Activated CD4-positive, CD25-positive, alpha-beta regulatory T cell treated with anti-CD3 and anti-CD28 coated beads, Interleukin-2, amount 50 U/mL, for 16 hours (primary cell): ENCODE measurements at regions not wholly inside any gene's neighbourhood (a gene's known extent, or its start where the extent isn't known, plus 50 kb on each side); places are given as distances from the start of the nearest gene placed in this dataset.
"Not testable (repeated sequence)": the region's sequence is repeated elsewhere in the genome, so short reads cannot be mapped to it uniquely, and the experiment has no call there.

Experiments used
- DNase-seq: peaks from one replicate; pipeline ENCODE4 v3.0.0-alpha.2; 2020; ENCODE audit warnings: low read depth, low spot score

- DNase-seq, result no peak
Observed at GRCh38 chr2:35343135-35343534, 1012.4 kb upstream of the CRIM1 start.

GRCh38 chr2:35339211-35339610 lies 1016.4 kb upstream of the CRIM1 start:
- no peak for DNase-seq

- DNase-seq, result no peak
Observed at GRCh38 chr2:35337922-35338321, 1017.7 kb upstream of the CRIM1 start.

GRCh38 chr2:35314049-35314448 lies 1041.5 kb upstream of the CRIM1 start:
- no peak for DNase-seq

GRCh38 chr2:35301369-35301768 lies 1054.2 kb upstream of the CRIM1 start:
- DNase-seq, result no peak

GRCh38 chr2:35298493-35298892 lies 1057.1 kb upstream of the CRIM1 start:
- no peak for DNase-seq

- DNase-seq, result no peak
Observed at GRCh38 chr2:35297403-35297802, 1058.2 kb upstream of the CRIM1 start.

GRCh38 chr2:35294636-35295263 lies 1060.8 kb upstream of the CRIM1 start:
- no peak for DNase-seq

GRCh38 chr2:35293261-35293660 lies 1062.3 kb upstream of the CRIM1 start:
- no peak for DNase-seq

- no peak for DNase-seq
Observed at GRCh38 chr2:35292199-35292598, 1063.4 kb upstream of the CRIM1 start.

- no peak for DNase-seq
Observed at GRCh38 chr2:35281702-35282101, 1073.9 kb upstream of the CRIM1 start.

GRCh38 chr2:35255826-35256225 lies 1099.8 kb upstream of the CRIM1 start:
- no peak for DNase-seq

- no peak for DNase-seq
Observed at GRCh38 chr2:35251156-35251555, 1104.4 kb upstream of the CRIM1 start.

GRCh38 chr2:35246702-35247101 lies 1108.9 kb upstream of the CRIM1 start:
- no peak for DNase-seq

GRCh38 chr2:35228584-35228983 lies 1127.0 kb upstream of the CRIM1 start:
- no peak for DNase-seq

- no peak for DNase-seq
Observed at GRCh38 chr2:35220461-35220860, 1135.1 kb upstream of the CRIM1 start.

GRCh38 chr2:35204881-35205280 lies 1150.7 kb upstream of the CRIM1 start:
- no peak for DNase-seq

GRCh38 chr2:35204323-35204722 lies 1151.3 kb upstream of the CRIM1 start:
- no peak for DNase-seq

GRCh38 chr2:35199298-35199697 lies 1156.3 kb upstream of the CRIM1 start:
- DNase-seq, result no peak

- DNase-seq, result no peak
Observed at GRCh38 chr2:35185861-35186412, 1169.6 kb upstream of the CRIM1 start.

GRCh38 chr2:35184471-35184870 lies 1171.1 kb upstream of the CRIM1 start:
- no peak for DNase-seq

- DNase-seq, result not testable (repeated sequence)
Observed at GRCh38 chr2:35176726-35177125, 1178.9 kb upstream of the CRIM1 start.

GRCh38 chr2:35174845-35175244 lies 1180.7 kb upstream of the CRIM1 start:
- no peak for DNase-seq

- no peak for DNase-seq
Observed at GRCh38 chr2:35172687-35173086, 1182.9 kb upstream of the CRIM1 start.
